ENCODE measurements at regions not wholly inside any gene's neighbourhood (a gene's known extent, or its start where the extent isn't known, plus 50 kb on each side); places are given as distances from the start of the nearest gene placed in this dataset.

DNA sequence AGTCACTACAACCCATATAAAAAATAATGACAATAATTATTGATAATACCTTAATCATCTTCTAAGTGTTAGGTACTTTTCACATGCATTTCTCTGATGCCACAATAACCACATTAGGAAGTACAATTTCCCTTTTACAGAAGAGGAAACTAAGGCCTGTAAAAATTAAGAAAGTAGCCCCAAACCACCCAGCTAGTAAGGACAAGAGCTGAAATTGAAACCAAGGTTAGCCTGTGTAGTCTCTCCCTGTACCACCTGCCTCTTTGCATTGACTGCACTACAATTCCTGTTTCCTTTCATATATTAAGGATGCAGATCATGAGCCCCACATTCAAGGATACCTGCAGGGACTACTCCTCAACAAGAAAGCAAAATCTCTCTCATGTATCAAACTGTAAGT lies 288.8 kb downstream of the GPATCH2 start:
- TF ChIP-seq CTCF (IDR thresholded peaks at IDR 0.05; ENCODE audit: borderline replicate concordance, extremely low read depth, insufficient read depth), result no peak
- H3K27me3 ChIP-seq (ENCODE audit: control insufficient read depth, insufficient read depth, low read length), result no peaks in the 10 kb centered on the region
- no peak for DNase-seq

GRCh38 chr1:217336724-217337123 lies 294.2 kb downstream of the GPATCH2 start:
- Histone ChIP-seq H3K27ac (ENCODE audit: low read depth in 2 of 2, low read length in 2 of 2) (no peak overlapping the region), H3K9me3 (ENCODE audit: control insufficient read depth in 2 of 3, insufficient read depth in 1 of 3, low read length in 3 of 3) (no peaks in the 10 kb centered on the region), H3K4me3 (ENCODE audit: low read length in 3 of 3) (no peak overlapping the region), H3K36me3 (ENCODE audit: control insufficient read depth in 2 of 3, insufficient read depth in 3 of 3, low read length in 3 of 3) (no peaks in the 10 kb centered on the region), H3K27me3 (ENCODE audit: control insufficient read depth, insufficient read depth, low read length) (no peaks in the 10 kb centered on the region), H3K4me1 (ENCODE audit: control insufficient read depth in 2 of 3, insufficient read depth in 2 of 3, low read depth in 1 of 3, low read length in 3 of 3) (peaks cover 0 to 14% (median 3%) of the 10 kb centered on the region in 3 donors), H3K9ac (ENCODE audit: low read length in 3 of 3) (no peak overlapping the region)
- intact Hi-C loops (cut with DNase I), result no loop called here
- no peak for TF ChIP-seq CTCF (IDR thresholded peaks at IDR 0.05; ENCODE audit: borderline replicate concordance, extremely low read depth, insufficient read depth)
- DNase-seq (no peak), FAIRE-seq (no peak)

More for the DNA sequence above, 288.8 kb downstream of the GPATCH2 start:
- no peak overlapping the region for H3K9ac ChIP-seq (ENCODE audit: low read length in 3 of 3)
- no peak overlapping the region for H3K4me3 ChIP-seq (ENCODE audit: low read length in 3 of 3)
- FAIRE-seq, result no peak
- peaks cover 2 to 6% (median 4%) of the 10 kb centered on the region in 3 donors for H3K4me1 ChIP-seq (ENCODE audit: control insufficient read depth in 2 of 3, insufficient read depth in 2 of 3, low read depth in 1 of 3, low read length in 3 of 3)
- intact Hi-C loops (cut with DNase I), result no loop called here
- H3K27ac ChIP-seq (ENCODE audit: low read depth in 2 of 2, low read length in 2 of 2), result no peak overlapping the region
- H3K9me3 ChIP-seq (ENCODE audit: control insufficient read depth in 2 of 3, insufficient read depth in 1 of 3, low read length in 3 of 3), result no peaks in the 10 kb centered on the region
- H3K36me3 ChIP-seq (ENCODE audit: control insufficient read depth in 2 of 3, insufficient read depth in 3 of 3, low read length in 3 of 3), result no peaks in the 10 kb centered on the region

DNA sequence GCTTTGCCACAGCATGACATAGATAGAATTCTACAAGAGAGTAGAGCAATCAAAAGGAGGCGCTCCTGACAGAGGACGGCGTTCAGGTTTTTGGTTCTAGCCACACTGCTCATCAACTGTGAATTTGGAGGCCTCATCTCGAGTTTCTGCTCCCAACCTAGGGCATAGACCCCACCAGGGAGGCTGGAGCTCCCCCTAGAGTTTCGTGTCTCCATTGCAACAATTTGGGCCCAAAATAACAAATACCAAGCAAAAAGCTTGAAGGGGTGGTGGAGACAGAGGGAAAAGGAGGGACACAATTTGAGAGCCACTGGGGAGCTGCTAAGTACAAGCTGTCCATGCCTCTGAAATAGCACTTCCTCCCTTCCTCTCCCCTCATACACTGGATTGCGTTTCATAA lies 297.0 kb downstream of the GPATCH2 start:
- Histone ChIP-seq H3K9me3 (ENCODE audit: control insufficient read depth in 2 of 3, insufficient read depth in 1 of 3, low read length in 3 of 3) (no peaks in the 10 kb centered on the region), H3K27me3 (ENCODE audit: control insufficient read depth, insufficient read depth, low read length) (no peaks in the 10 kb centered on the region), H3K4me3 (ENCODE audit: low read length in 3 of 3) (no peak overlapping the region), H3K27ac (ENCODE audit: low read depth in 2 of 2, low read length in 2 of 2) (no peak overlapping the region), H3K4me1 (ENCODE audit: control insufficient read depth in 2 of 3, insufficient read depth in 2 of 3, low read depth in 1 of 3, low read length in 3 of 3) (peaks cover 0 to 14% (median 3%) of the 10 kb centered on the region in 3 donors), H3K36me3 (ENCODE audit: control insufficient read depth in 2 of 3, insufficient read depth in 3 of 3, low read length in 3 of 3) (no peaks in the 10 kb centered on the region), H3K9ac (ENCODE audit: low read length in 3 of 3) (no peak overlapping the region)
- DNase-seq, result peak in 4 of 5 donors; percentile 21 to 37 (median 33)
- intact Hi-C loops (cut with DNase I), result no loop called here
- TF ChIP-seq CTCF (IDR thresholded peaks at IDR 0.05; ENCODE audit: borderline replicate concordance, extremely low read depth, insufficient read depth), result peak; percentile 67
- FAIRE-seq, result no peak

DNA sequence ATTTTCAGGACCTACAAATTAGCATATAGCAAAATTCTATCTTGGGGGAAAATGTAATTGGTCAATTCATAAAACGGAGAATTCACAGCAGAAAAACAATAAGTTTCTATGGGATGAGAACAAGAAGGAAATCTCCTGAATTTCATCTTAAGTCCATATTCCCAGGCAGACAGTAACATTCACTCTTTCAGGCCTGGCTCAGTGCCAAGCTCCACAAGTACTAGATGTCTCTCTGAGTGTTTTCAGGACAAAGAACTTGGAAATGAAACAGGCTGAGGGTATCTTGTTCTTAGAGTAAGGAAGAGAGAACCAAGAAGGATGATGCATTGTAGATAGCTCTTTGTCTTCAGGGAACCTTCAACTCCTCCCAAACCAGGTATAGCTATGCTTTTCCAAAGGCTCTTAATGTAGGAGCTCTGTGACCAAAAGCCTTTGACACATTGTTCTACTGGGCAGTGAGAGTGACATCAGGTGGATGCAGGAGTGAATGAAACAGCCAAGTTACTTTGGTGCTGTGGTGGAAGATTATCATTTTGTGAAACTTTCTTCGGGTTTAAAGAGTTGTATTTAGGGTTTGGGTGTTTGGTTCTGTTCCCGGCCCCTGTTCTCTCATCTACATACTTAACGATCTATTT lies 298.3 kb downstream of the GPATCH2 start:
- Histone ChIP-seq H3K4me1 (ENCODE audit: control insufficient read depth in 2 of 3, insufficient read depth in 2 of 3, low read depth in 1 of 3, low read length in 3 of 3) (peaks cover 0 to 14% (median 3%) of the 10 kb centered on the region in 3 donors), H3K9me3 (ENCODE audit: control insufficient read depth in 2 of 3, insufficient read depth in 1 of 3, low read length in 3 of 3) (no peaks in the 10 kb centered on the region), H3K36me3 (ENCODE audit: control insufficient read depth in 2 of 3, insufficient read depth in 3 of 3, low read length in 3 of 3) (no peaks in the 10 kb centered on the region), H3K27me3 (ENCODE audit: control insufficient read depth, insufficient read depth, low read length) (no peaks in the 10 kb centered on the region), H3K9ac (ENCODE audit: low read length in 3 of 3) (no peak overlapping the region), H3K4me3 (ENCODE audit: low read length in 3 of 3) (no peak overlapping the region), H3K27ac (ENCODE audit: low read depth in 2 of 2, low read length in 2 of 2) (no peak overlapping the region)
- DNase-seq (peak in 1 of 5 donors; percentile 49), FAIRE-seq (no peak)
- intact Hi-C loops (cut with DNase I), result no loop called here
- TF ChIP-seq CTCF (IDR thresholded peaks at IDR 0.05; ENCODE audit: borderline replicate concordance, extremely low read depth, insufficient read depth), result no peak

All from kidney (tissue), 13 donors.